ENCODE measurements at regions not wholly inside any gene's neighbourhood (a gene's known extent, or its start where the extent isn't known, plus 50 kb on each side); places are given as distances from the start of the nearest gene placed in this dataset.

GRCh38 chr4:26140150-26140898, 180.5 kb upstream of the RBPJ start:
- no peak for DNase-seq

GRCh38 chr4:26141051-26141721, 179.6 kb upstream of the RBPJ start:
- no peak for DNase-seq

GRCh38 chr4:26141911-26142638, 178.7 kb upstream of the RBPJ start:
- peak; percentile 36 to 46 for DNase-seq

GRCh38 chr4:26144526-26145155, 176.2 kb upstream of the RBPJ start:
- DNase-seq, result peak; percentile 35 to 41

- no peak for DNase-seq
Observed at GRCh38 chr4:26145212-26145611, 175.6 kb upstream of the RBPJ start.

GRCh38 chr4:26148927-26149326, 171.9 kb upstream of the RBPJ start:
- no peak for DNase-seq

GRCh38 chr4:26150948-26151347, 169.9 kb upstream of the RBPJ start:
- peak; percentile 40 to 70 for DNase-seq

GRCh38 chr4:26151615-26152014, 169.2 kb upstream of the RBPJ start:
- no peak for DNase-seq

GRCh38 chr4:26152056-26152455, 168.8 kb upstream of the RBPJ start:
- DNase-seq, result no peak

- no peak for DNase-seq
Observed at GRCh38 chr4:26157541-26157940, 163.3 kb upstream of the RBPJ start.

- DNase-seq, result peak; percentile 44 to 61
Observed at GRCh38 chr4:26160591-26160990, 160.2 kb upstream of the RBPJ start.

GRCh38 chr4:26161030-26161824, 159.6 kb upstream of the RBPJ start:
- DNase-seq, result no peak

- DNase-seq, result no peak
Observed at GRCh38 chr4:26162101-26162500, 158.7 kb upstream of the RBPJ start.

GRCh38 chr4:26163425-26164362, 157.1 kb upstream of the RBPJ start:
- no peak for DNase-seq

GRCh38 chr4:26171501-26171900, 149.3 kb upstream of the RBPJ start:
- DNase-seq, result no peak

- DNase-seq, result no peak
Observed at GRCh38 chr4:26171941-26172340, 148.9 kb upstream of the RBPJ start.

GRCh38 chr4:26173619-26174018, 147.2 kb upstream of the RBPJ start:
- DNase-seq, result no peak

- DNase-seq, result no peak
Observed at GRCh38 chr4:26174027-26174426, 146.8 kb upstream of the RBPJ start.

- no peak for DNase-seq
Observed at GRCh38 chr4:26175006-26175786, 145.6 kb upstream of the RBPJ start.

- no peak for DNase-seq
Observed at GRCh38 chr4:26175905-26176470, 144.8 kb upstream of the RBPJ start.
